ENCODE measurements at regions not wholly inside any gene's neighbourhood (a gene's known extent, or its start where the extent isn't known, plus 50 kb on each side); places are given as distances from the start of the nearest gene placed in this dataset.

DNA sequence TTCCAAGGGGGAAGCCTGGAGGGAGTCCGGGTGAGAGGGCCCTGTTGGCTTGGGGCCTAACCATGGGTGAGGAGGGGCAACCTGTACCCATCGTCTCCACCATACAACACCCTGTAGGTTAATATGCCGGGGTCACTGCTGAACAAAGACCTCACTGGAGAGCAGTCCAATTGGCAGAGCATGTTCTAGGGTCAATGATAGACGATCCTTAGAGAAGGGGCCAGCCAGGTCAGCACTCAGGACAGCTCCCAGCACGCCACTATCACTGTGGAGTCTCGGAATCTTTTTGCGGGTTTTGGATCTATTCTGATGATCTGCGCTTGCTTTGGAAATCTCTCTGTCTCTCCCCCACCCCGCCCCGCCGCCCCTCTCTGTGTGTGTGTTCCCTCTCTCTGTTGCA lies 218.4 kb upstream of the MVB12B start (continued):
- TF ChIP-seq JUN (IDR thresholded peaks at IDR 0.05; ENCODE audit: low read depth, low read length) (no peak), TAF7 (optimal IDR thresholded peaks at IDR 0.05; ENCODE audit: borderline replicate concordance, low read depth, low read length) (no peak), EZH2 (IDR thresholded peaks at IDR 0.05; ENCODE audit: low read depth, low read length, severe bottlenecking) (no peak), TAF1 (IDR thresholded peaks at IDR 0.05; ENCODE audit: low read depth, low read length) (no peak), PHF8 (conservative IDR thresholded peaks at IDR 0.05; ENCODE audit: low read depth, low read length) (no peak), POLR2A (IDR thresholded peaks at IDR 0.05; ENCODE audit: control extremely low read depth in 1 of 2, low read depth in 2 of 2, low read length in 2 of 2) (no peak), ASH2L (IDR thresholded peaks at IDR 0.05; ENCODE audit: low read length) (no peak)
